ENCODE measurements at regions not wholly inside any gene's neighbourhood (a gene's known extent, or its start where the extent isn't known, plus 50 kb on each side); places are given as distances from the start of the nearest gene placed in this dataset.
"Not testable (repeated sequence)": the region's sequence is repeated elsewhere in the genome, so short reads cannot be mapped to it uniquely, and the experiment has no call there.

DNA sequence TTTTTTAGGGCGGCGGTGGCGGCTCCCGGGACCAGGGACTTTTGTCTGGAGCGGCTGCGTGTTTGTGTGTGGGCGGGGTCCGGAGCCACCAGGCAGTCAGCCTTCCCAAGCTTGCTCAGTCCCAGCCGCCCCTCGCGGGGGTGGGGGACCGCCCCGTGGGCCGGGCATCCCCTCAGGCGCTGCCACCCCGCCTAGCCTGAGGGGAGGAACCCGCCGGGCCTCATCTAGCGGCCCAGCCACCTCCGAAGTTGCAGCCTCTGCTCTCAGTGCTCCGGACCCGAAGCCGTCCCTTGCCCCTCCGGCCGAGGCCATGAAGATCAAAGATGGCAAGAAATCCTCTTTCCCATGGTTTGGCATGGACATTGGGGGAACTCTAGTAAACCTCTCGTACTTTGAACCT lies 235.2 kb downstream of the OR4C45 start:
- Histone ChIP-seq H3K36me3 (no peaks in the 10 kb centered on the region), H3K27ac (no peak overlapping the region), H3K4me3 (no peak overlapping the region), H3K4me1 (no peaks in the 10 kb centered on the region), H3K27me3 (no peaks in the 10 kb centered on the region), H3K9me3 (peaks cover 0 to 3% of the 10 kb centered on the region in 2 donors)
- WGBS, 2 donors (ENCODE audit: low coverage in 1 of 2), result 84% methylated on average over 26 of the region's 26 CpGs; no CpG with 5 or more reads in 1 of the 2 donors
- intact Hi-C loops (cut with DNase I; ENCODE audit: low total_unique reads) (no loop called here), in situ Hi-C loops (cut with MboI; ENCODE audit: low pct_ligation_motif_present in 1 of 4, low pct_unique_long_range_greater_than_20kb in 1 of 4, low sequenced_read_pairs in 3 of 4) (no loop called here)
- no peak for DNase-seq
- TF ChIP-seq POLR2A (IDR thresholded peaks at IDR 0.05), result no peak
- TF ChIP-seq, protein P1, sequence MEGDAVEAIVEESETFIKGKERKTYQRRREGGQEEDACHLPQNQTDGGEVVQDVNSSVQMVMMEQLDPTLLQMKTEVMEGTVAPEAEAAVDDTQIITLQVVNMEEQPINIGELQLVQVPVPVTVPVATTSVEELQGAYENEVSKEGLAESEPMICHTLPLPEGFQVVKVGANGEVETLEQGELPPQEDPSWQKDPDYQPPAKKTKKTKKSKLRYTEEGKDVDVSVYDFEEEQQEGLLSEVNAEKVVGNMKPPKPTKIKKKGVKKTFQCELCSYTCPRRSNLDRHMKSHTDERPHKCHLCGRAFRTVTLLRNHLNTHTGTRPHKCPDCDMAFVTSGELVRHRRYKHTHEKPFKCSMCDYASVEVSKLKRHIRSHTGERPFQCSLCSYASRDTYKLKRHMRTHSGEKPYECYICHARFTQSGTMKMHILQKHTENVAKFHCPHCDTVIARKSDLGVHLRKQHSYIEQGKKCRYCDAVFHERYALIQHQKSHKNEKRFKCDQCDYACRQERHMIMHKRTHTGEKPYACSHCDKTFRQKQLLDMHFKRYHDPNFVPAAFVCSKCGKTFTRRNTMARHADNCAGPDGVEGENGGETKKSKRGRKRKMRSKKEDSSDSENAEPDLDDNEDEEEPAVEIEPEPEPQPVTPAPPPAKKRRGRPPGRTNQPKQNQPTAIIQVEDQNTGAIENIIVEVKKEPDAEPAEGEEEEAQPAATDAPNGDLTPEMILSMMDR (IDR thresholded peaks at IDR 0.05), result no peak
- no peak for TF ChIP-seq EP300 (IDR thresholded peaks at IDR 0.05; ENCODE audit: low read depth)
- no peak for TF ChIP-seq POLR2AphosphoS5 (IDR thresholded peaks at IDR 0.05)

DNA sequence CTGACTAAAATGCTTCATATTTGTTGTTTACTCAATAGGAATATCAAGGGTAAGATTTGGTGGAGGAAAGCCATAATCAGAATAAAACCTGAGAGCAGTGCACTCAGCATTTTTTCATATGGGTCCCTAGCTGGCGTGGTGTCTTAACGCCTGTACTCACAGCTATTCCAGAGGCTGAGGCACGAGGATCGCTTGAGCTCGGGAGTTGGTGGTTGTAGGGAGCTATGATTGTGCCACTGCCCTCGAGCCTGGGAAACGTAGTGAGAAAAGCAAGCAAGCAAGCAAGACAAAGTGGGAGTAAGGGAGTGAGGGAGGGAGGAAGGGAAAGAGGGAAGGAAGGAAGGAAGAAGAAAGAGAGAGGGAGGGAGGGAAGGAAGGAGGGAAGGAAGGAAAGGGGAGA lies 242.5 kb downstream of the OR4C45 start:
- TF ChIP-seq POLR2A (IDR thresholded peaks at IDR 0.05) (no peak), EP300 (IDR thresholded peaks at IDR 0.05; ENCODE audit: low read depth) (no peak), POLR2AphosphoS5 (IDR thresholded peaks at IDR 0.05) (no peak)
- TF ChIP-seq, protein P1 (IDR thresholded peaks at IDR 0.05), result no peak
- Histone ChIP-seq H3K36me3 (no peaks in the 10 kb centered on the region), H3K4me1 (no peaks in the 10 kb centered on the region), H3K27me3 (no peaks in the 10 kb centered on the region), H3K27ac (no peak overlapping the region), H3K4me3 (no peak overlapping the region), H3K9me3 (peaks cover 0 to 9% of the 10 kb centered on the region in 2 donors)
- intact Hi-C loops (cut with DNase I; ENCODE audit: low total_unique reads) (no loop called here), in situ Hi-C loops (cut with MboI; ENCODE audit: low pct_ligation_motif_present in 1 of 4, low pct_unique_long_range_greater_than_20kb in 1 of 4, low sequenced_read_pairs in 3 of 4) (no loop called here)
- DNase-seq, result no peak
- WGBS, 2 donors (ENCODE audit: low coverage in 1 of 2), result 78 to 82% methylated on average over 5 to 7 of the region's 7 CpGs

DNA sequence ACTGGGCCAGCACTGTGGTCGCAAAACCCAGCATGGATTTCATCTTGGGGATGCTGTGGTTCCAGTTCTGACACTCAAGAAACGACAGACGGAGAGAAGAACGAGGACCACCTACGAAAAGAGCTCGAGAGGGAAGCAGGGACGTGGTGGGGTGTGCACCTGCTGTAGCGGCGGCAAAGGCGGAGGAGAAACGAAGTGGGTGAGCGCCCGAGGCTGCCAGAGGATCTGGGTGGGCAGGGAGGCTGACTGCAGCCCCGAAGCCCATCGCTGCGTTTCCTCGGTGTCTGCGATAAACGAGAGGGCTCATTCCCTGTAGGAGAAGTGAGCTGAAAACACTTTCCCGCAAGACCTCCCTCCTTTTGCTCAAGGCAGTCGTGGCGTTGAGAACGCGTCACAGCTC lies 246.1 kb downstream of the OR4C45 start:
- no peak overlapping the region for H3K4me3 ChIP-seq
- TF ChIP-seq, protein P1 (IDR thresholded peaks at IDR 0.05), result no peak
- TF ChIP-seq POLR2A (IDR thresholded peaks at IDR 0.05) (no peak), EP300 (IDR thresholded peaks at IDR 0.05; ENCODE audit: low read depth) (no peak), POLR2AphosphoS5 (IDR thresholded peaks at IDR 0.05) (no peak)
- no peaks in the 10 kb centered on the region for H3K27me3 ChIP-seq
- in situ Hi-C loops (cut with MboI; ENCODE audit: low pct_ligation_motif_present in 1 of 4, low pct_unique_long_range_greater_than_20kb in 1 of 4, low sequenced_read_pairs in 3 of 4), result no loop called here
- no peak overlapping the region for H3K27ac ChIP-seq
- intact Hi-C loops (cut with DNase I; ENCODE audit: low total_unique reads), result no loop called here
- H3K9me3 ChIP-seq, result peaks cover 0 to 9% of the 10 kb centered on the region in 2 donors
- no peaks in the 10 kb centered on the region for H3K4me1 ChIP-seq
- WGBS, 2 donors (ENCODE audit: low coverage in 1 of 2), result 83 to 84% methylated on average over 19 to 24 of the region's 24 CpGs
- no peak for DNase-seq
- H3K36me3 ChIP-seq, result no peaks in the 10 kb centered on the region

DNA sequence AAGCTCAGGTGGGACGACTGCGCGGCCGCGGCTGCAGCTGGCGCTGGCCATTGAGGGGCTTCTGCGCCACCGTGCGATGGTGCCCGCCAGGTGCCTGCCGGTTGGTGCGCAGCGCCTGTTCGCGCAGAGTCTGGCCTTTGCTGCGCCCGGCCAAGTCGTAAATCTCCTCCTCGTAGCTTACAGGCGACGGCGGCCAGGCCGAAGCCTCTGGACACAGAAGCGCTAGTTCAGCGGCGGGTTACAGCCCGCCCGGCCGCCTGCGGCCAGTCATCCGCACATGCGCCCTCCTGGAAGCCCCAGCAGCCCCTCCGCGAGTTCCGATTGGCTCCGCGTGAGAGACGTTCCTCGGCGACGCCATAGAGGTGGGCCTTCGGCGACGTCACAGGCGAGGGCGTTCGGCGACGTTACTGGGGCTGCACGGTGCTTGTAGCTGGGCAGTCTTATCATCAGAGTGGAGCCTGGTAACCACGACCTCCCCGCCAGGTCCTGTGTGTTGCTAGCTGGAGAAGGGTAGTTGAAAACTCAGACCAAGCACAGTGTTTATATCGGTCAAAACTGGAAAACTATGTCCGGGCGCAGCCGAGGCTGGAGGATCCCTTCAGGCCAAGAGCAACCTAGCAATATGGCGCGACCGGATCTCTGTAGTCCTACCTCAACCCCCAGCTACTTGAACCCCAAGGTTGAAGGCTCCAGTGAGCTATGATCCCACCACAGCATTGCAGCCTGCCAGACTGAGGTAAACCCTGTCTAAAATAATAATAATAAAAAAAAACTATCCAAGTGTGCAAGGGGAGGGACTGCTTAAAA lies 265.7 kb downstream of the OR4C45 start:
- 90 to 91% methylated on average over 2 to 58 of the region's 59 CpGs for WGBS, 2 donors (ENCODE audit: low coverage in 1 of 2)
- in situ Hi-C loops (cut with MboI; ENCODE audit: low pct_ligation_motif_present in 1 of 4, low pct_unique_long_range_greater_than_20kb in 1 of 4, low sequenced_read_pairs in 3 of 4), result no loop called here
- peaks cover 0 to 10% of the 10 kb centered on the region in 2 donors for H3K9me3 ChIP-seq
- H3K36me3 ChIP-seq, result no peaks in the 10 kb centered on the region
- intact Hi-C loops (cut with DNase I; ENCODE audit: low total_unique reads), result no loop called here
- H3K27me3 ChIP-seq, result no peaks in the 10 kb centered on the region
- H3K4me1 ChIP-seq, result no peaks in the 10 kb centered on the region
- TF ChIP-seq POLR2AphosphoS5 (IDR thresholded peaks at IDR 0.05) (no peak), POLR2A (IDR thresholded peaks at IDR 0.05) (no peak), EP300 (IDR thresholded peaks at IDR 0.05; ENCODE audit: low read depth) (no peak)
- TF ChIP-seq, protein P1 (IDR thresholded peaks at IDR 0.05), result no peak
- DNase-seq, result no peak
- no peak overlapping the region for H3K27ac ChIP-seq
- no peak overlapping the region for H3K4me3 ChIP-seq

DNA sequence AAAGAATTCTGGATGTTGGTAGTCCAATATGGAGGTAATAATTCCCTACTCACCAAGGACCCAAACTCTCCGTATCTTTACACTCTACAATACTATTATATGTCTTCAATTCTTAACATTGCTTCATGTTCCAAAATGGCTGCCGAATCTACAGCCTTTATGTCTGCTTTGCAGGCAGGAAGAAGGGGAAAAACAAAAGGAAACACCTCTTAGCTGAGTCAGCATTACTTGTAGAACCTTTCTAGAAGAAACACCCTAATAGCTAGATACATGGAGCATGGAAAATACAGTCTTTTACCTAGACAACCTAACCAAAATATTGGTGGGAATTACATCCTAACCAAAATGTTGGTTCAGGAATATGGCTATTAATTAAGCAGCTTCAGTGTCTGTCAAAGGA lies 298.0 kb downstream of the OR4C45 start:
- in situ Hi-C loops (cut with MboI; ENCODE audit: low pct_ligation_motif_present in 1 of 4, low pct_unique_long_range_greater_than_20kb in 1 of 4, low sequenced_read_pairs in 3 of 4), result loop anchor here in 3 of 4 donors (25.0 kb wide), 2 partner anchors 193 to 243 kb away; no protein-coding TSS in a partner anchor
- intact Hi-C loops (cut with DNase I; ENCODE audit: low total_unique reads), result not testable (repeated sequence)

More for the DNA sequence above, 298.0 kb downstream of the OR4C45 start:
- not testable (repeated sequence) for H3K27me3 ChIP-seq, H3K4me3 ChIP-seq, DNase-seq, H3K36me3 ChIP-seq, H3K4me1 ChIP-seq, H3K27ac ChIP-seq, H3K9me3 ChIP-seq
- WGBS, 2 donors (ENCODE audit: low coverage in 1 of 2), result 59 to 62% methylated on average over 2 of the region's 2 CpGs

Measured in transverse colon (tissue), 4 donors.